ENCODE measurements at regions not wholly inside any gene's neighbourhood (a gene's known extent, or its start where the extent isn't known, plus 50 kb on each side); places are given as distances from the start of the nearest gene placed in this dataset.
"Not testable (repeated sequence)": the region's sequence is repeated elsewhere in the genome, so short reads cannot be mapped to it uniquely, and the experiment has no call there.

- no peak for DNase-seq
Measured at GRCh38 chr9:81103597-81104471, 585.5 kb downstream of the TLE1 start.

- DNase-seq, result no peak
Measured at GRCh38 chr9:81097131-81097847, 592.1 kb downstream of the TLE1 start.

- no peak for DNase-seq
Measured at GRCh38 chr9:81096625-81097024, 592.7 kb downstream of the TLE1 start.

GRCh38 chr9:81092057-81092456, 597.3 kb downstream of the TLE1 start:
- no peak for DNase-seq

GRCh38 chr9:81088341-81088740, 601.0 kb downstream of the TLE1 start:
- no peak for DNase-seq

- no peak for DNase-seq
Measured at GRCh38 chr9:81086416-81086815, 602.9 kb downstream of the TLE1 start.

- no peak for DNase-seq
Measured at GRCh38 chr9:81083854-81084512, 605.4 kb downstream of the TLE1 start.

- no peak for DNase-seq
Measured at GRCh38 chr9:81083067-81083466, 606.3 kb downstream of the TLE1 start.

GRCh38 chr9:81082221-81082620, 607.1 kb downstream of the TLE1 start:
- DNase-seq, result no peak

- DNase-seq, result no peak
Measured at GRCh38 chr9:81080900-81081299, 608.4 kb downstream of the TLE1 start.

- DNase-seq, result no peak
Measured at GRCh38 chr9:81080185-81080584, 609.2 kb downstream of the TLE1 start.

GRCh38 chr9:81079055-81079454, 610.3 kb downstream of the TLE1 start:
- DNase-seq, result no peak

- no peak for DNase-seq
Measured at GRCh38 chr9:81078555-81078954, 610.8 kb downstream of the TLE1 start.

- DNase-seq, result no peak
Measured at GRCh38 chr9:81077572-81077971, 611.8 kb downstream of the TLE1 start.

- no peak for DNase-seq
Measured at GRCh38 chr9:81076131-81076530, 613.2 kb downstream of the TLE1 start.

GRCh38 chr9:81074221-81074620, 615.1 kb downstream of the TLE1 start:
- no peak for DNase-seq

- no peak for DNase-seq
Measured at GRCh38 chr9:81073821-81074220, 615.5 kb downstream of the TLE1 start.

GRCh38 chr9:81072758-81073157, 616.6 kb downstream of the TLE1 start:
- no peak for DNase-seq

GRCh38 chr9:81071108-81071507, 618.2 kb downstream of the TLE1 start:
- no peak for DNase-seq

- DNase-seq, result no peak
Measured at GRCh38 chr9:81070689-81071088, 618.7 kb downstream of the TLE1 start.

- DNase-seq, result no peak
Measured at GRCh38 chr9:81069923-81070322, 619.4 kb downstream of the TLE1 start.

GRCh38 chr9:81069038-81069795, 620.1 kb downstream of the TLE1 start:
- no peak for DNase-seq

- DNase-seq, result not testable (repeated sequence)
Measured at GRCh38 chr9:81062995-81063394, 626.4 kb downstream of the TLE1 start.

Measured in activated CD8-positive, alpha-beta memory T cell treated with anti-CD3 and anti-CD28 coated beads, Interleukin-2, amount 50 U/mL, for 48 hours (primary cell).